Endothelial cell of hepatic sinusoid (primary cell): ENCODE measurements at regions not wholly inside any gene's neighbourhood (a gene's known extent, or its start where the extent isn't known, plus 50 kb on each side); places are given as distances from the start of the nearest gene placed in this dataset.

Experiments used
- in situ Hi-C: cut with HindIII; loops from 2 replicates; pipeline ENCODE4 v1.10.0; 2017; ENCODE audit warnings: low sequenced_read_pairs

GRCh38 chr6:137751768-137752560 is 115.1 kb upstream of the TNFAIP3 start:
- in situ Hi-C loops: no loop called here

GRCh38 chr6:137754366-137754765 is 112.7 kb upstream of the TNFAIP3 start:
- in situ Hi-C loops: no loop called here

- in situ Hi-C loops: no loop called here
Observed at GRCh38 chr6:137754866-137755265, 112.2 kb upstream of the TNFAIP3 start.

- in situ Hi-C loops: no loop called here
Observed at GRCh38 chr6:137755284-137755683, 111.8 kb upstream of the TNFAIP3 start.

GRCh38 chr6:137756788-137757187 is 110.3 kb upstream of the TNFAIP3 start:
- in situ Hi-C loops: no loop called here

GRCh38 chr6:137758661-137759060 is 108.4 kb upstream of the TNFAIP3 start:
- in situ Hi-C loops: no loop called here

- in situ Hi-C loops: no loop called here
Observed at GRCh38 chr6:137759624-137760023, 107.4 kb upstream of the TNFAIP3 start.

- in situ Hi-C loops: no loop called here
Observed at GRCh38 chr6:137761072-137761471, 106.0 kb upstream of the TNFAIP3 start.

GRCh38 chr6:137761487-137761886 is 105.6 kb upstream of the TNFAIP3 start:
- in situ Hi-C loops: no loop called here

GRCh38 chr6:137762168-137763090 is 104.6 kb upstream of the TNFAIP3 start:
- in situ Hi-C loops: no loop called here

GRCh38 chr6:137763436-137763835 is 103.6 kb upstream of the TNFAIP3 start:
- in situ Hi-C loops: no loop called here

GRCh38 chr6:137763886-137764285 is 103.2 kb upstream of the TNFAIP3 start:
- in situ Hi-C loops: no loop called here

- in situ Hi-C loops: no loop called here
Observed at GRCh38 chr6:137764464-137764863, 102.6 kb upstream of the TNFAIP3 start.

GRCh38 chr6:137765059-137765458 is 102.0 kb upstream of the TNFAIP3 start:
- in situ Hi-C loops: no loop called here

GRCh38 chr6:137766596-137767370 is 100.3 kb upstream of the TNFAIP3 start:
- in situ Hi-C loops: no loop called here

GRCh38 chr6:137767465-137767864 is 99.6 kb upstream of the TNFAIP3 start:
- in situ Hi-C loops: no loop called here

GRCh38 chr6:137767911-137768690 is 99.0 kb upstream of the TNFAIP3 start:
- in situ Hi-C loops: no loop called here

GRCh38 chr6:137768935-137769334 is 98.1 kb upstream of the TNFAIP3 start:
- in situ Hi-C loops: no loop called here

GRCh38 chr6:137769797-137770362 is 97.2 kb upstream of the TNFAIP3 start:
- in situ Hi-C loops: no loop called here
